ENCODE measurements at regions not wholly inside any gene's neighbourhood (a gene's known extent, or its start where the extent isn't known, plus 50 kb on each side); places are given as distances from the start of the nearest gene placed in this dataset.

- TF ChIP-seq CTCF (IDR thresholded peaks at IDR 0.05; ENCODE audit: low read depth, low read length, poor library complexity, severe bottlenecking): no peak
- TF ChIP-seq EZH2phosphoT487 (IDR thresholded peaks at IDR 0.05; ENCODE audit: borderline replicate concordance, low read length): no peak
These were observed 284.7 kb upstream of the ANO5 start for GRCh38 chr11:21908211-21908610.
